Stimulated activated naive CD8-positive, alpha-beta T cell treated with anti-CD3 and anti-CD28 coated beads, Interleukin-15, Interleukin-2, amounts not matched to agents 100 ng/mL and 50 ng/mL, for 24 hours (primary cell): ENCODE measurements at regions not wholly inside any gene's neighbourhood (a gene's known extent, or its start where the extent isn't known, plus 50 kb on each side); places are given as distances from the start of the nearest gene placed in this dataset.
"Not testable (repeated sequence)": the region's sequence is repeated elsewhere in the genome, so short reads cannot be mapped to it uniquely, and the experiment has no call there.

ENCODE experiments used
- H3K27ac Mint-ChIP-seq: one replicate; pipeline ENCODE4 v1.8.0; 2021; ENCODE audit warnings: mild to moderate bottlenecking, mixed read lengths
- H3K27me3 Mint-ChIP-seq: one replicate; pipeline ENCODE4 v1.8.0; 2021; ENCODE audit warnings: mixed read lengths
- H3K36me3 Mint-ChIP-seq: one replicate; pipeline ENCODE4 v1.8.0; 2021; ENCODE audit warnings: low read depth, mixed read lengths
- H3K4me1 Mint-ChIP-seq: one replicate; pipeline ENCODE4 v1.8.0; 2021; ENCODE audit warnings: low read depth, mixed read lengths
- H3K4me3 Mint-ChIP-seq: one replicate; pipeline ENCODE4 v1.8.0; 2021; ENCODE audit warnings: mild to moderate bottlenecking, mixed read lengths
- H3K9me3 Mint-ChIP-seq: one replicate; pipeline ENCODE4 v1.8.0; 2021; ENCODE audit warnings: mixed read lengths

- no peaks in the 10 kb centered on the region for H3K27me3 Mint-ChIP-seq
Observed at GRCh38 chr16:66043326-66043725, 323.2 kb upstream of the CDH5 start.

GRCh38 chr16:66042341-66042740 is 324.1 kb upstream of the CDH5 start:
- H3K4me3 Mint-ChIP-seq = no peak overlapping the region
- H3K4me1 Mint-ChIP-seq = no peaks in the 10 kb centered on the region
- H3K9me3 Mint-ChIP-seq = no peaks in the 10 kb centered on the region
- no peaks in the 10 kb centered on the region for H3K36me3 Mint-ChIP-seq
- no peaks in the 10 kb centered on the region for H3K27me3 Mint-ChIP-seq
- no peak overlapping the region for H3K27ac Mint-ChIP-seq

More at GRCh38 chr16:66043326-66043725, 323.2 kb upstream of the CDH5 start:
- no peaks in the 10 kb centered on the region for H3K36me3 Mint-ChIP-seq
- H3K4me1 Mint-ChIP-seq = no peaks in the 10 kb centered on the region
- no peak overlapping the region for H3K27ac Mint-ChIP-seq
- no peaks in the 10 kb centered on the region for H3K9me3 Mint-ChIP-seq
- no peak overlapping the region for H3K4me3 Mint-ChIP-seq

GRCh38 chr16:66041907-66042306 is 324.6 kb upstream of the CDH5 start:
- Mint-ChIP-seq H3K4me1 (no peaks in the 10 kb centered on the region), H3K27me3 (no peaks in the 10 kb centered on the region), H3K9me3 (no peaks in the 10 kb centered on the region), H3K27ac (no peak overlapping the region), H3K4me3 (no peak overlapping the region), H3K36me3 (no peaks in the 10 kb centered on the region)

GRCh38 chr16:66039793-66040192 is 326.7 kb upstream of the CDH5 start:
- H3K9me3 Mint-ChIP-seq = peaks cover 4% of the 10 kb centered on the region
- no peak overlapping the region for H3K4me3 Mint-ChIP-seq
- no peaks in the 10 kb centered on the region for H3K4me1 Mint-ChIP-seq
- no peaks in the 10 kb centered on the region for H3K36me3 Mint-ChIP-seq
- H3K27ac Mint-ChIP-seq = no peak overlapping the region
- H3K27me3 Mint-ChIP-seq = no peaks in the 10 kb centered on the region

GRCh38 chr16:66036793-66037715 is 329.4 kb upstream of the CDH5 start:
- H3K27me3 Mint-ChIP-seq = no peaks in the 10 kb centered on the region
- no peak overlapping the region for H3K4me3 Mint-ChIP-seq
- H3K27ac Mint-ChIP-seq = no peak overlapping the region
- no peaks in the 10 kb centered on the region for H3K36me3 Mint-ChIP-seq
- peaks cover 4% of the 10 kb centered on the region for H3K9me3 Mint-ChIP-seq
- H3K4me1 Mint-ChIP-seq = no peaks in the 10 kb centered on the region

- Mint-ChIP-seq H3K27ac (no peak overlapping the region), H3K4me1 (no peaks in the 10 kb centered on the region), H3K4me3 (no peak overlapping the region), H3K27me3 (no peaks in the 10 kb centered on the region), H3K9me3 (peaks cover 4% of the 10 kb centered on the region), H3K36me3 (no peaks in the 10 kb centered on the region)
Observed at GRCh38 chr16:66036184-66036583, 330.3 kb upstream of the CDH5 start.

- no peaks in the 10 kb centered on the region for H3K36me3 Mint-ChIP-seq
- peaks cover 4% of the 10 kb centered on the region for H3K9me3 Mint-ChIP-seq
- no peaks in the 10 kb centered on the region for H3K27me3 Mint-ChIP-seq
- no peaks in the 10 kb centered on the region for H3K4me1 Mint-ChIP-seq
- no peak overlapping the region for H3K4me3 Mint-ChIP-seq
- H3K27ac Mint-ChIP-seq = no peak overlapping the region
Observed at GRCh38 chr16:66035096-66035495, 331.4 kb upstream of the CDH5 start.

DNA sequence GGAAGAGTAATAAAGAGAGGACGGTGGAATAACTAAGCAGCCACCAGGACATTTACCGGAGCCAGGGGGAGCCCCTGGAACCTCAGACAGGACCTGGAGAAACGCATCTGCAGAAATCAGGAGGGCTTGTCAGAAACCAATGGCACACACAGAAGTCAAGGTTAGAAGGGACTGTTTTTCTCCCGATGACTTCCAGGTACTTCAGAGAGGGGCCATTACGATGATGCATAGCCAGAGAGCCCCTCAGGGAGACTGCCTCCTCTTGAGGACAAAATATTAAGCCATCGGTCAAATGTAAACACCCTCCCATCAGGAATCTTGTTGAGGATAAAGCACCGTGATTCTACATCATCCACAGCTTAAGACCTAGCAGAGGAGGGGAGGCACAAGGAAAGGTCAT is 333.6 kb upstream of the CDH5 start:
- Mint-ChIP-seq H3K27ac (no peak overlapping the region), H3K27me3 (no peaks in the 10 kb centered on the region), H3K4me1 (no peaks in the 10 kb centered on the region), H3K4me3 (no peak overlapping the region), H3K36me3 (no peaks in the 10 kb centered on the region), H3K9me3 (peaks cover 4% of the 10 kb centered on the region)

DNA sequence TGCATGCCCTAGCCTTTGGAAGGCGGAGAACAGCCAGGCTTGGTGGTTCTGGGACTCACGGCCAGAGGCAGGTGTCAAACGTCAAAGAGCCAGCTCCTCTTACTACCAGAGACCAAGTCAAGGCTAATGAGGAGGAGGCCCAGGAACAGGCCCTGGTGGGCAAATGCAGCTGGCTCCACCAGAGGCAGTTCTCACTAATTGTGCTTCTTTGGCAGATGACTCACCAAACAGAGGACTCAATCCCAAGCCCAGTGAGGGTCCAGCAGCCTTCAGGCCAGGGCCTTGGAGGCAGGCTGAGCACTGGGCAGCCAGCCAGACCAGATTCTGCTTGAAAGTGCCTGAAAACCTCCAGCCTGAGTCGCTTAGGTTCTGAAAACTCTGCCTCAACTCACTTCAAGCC is 336.5 kb upstream of the CDH5 start:
- Mint-ChIP-seq H3K4me3 (no peak overlapping the region), H3K36me3 (no peaks in the 10 kb centered on the region), H3K4me1 (no peaks in the 10 kb centered on the region), H3K27ac (no peak overlapping the region), H3K9me3 (peaks cover 4% of the 10 kb centered on the region), H3K27me3 (no peaks in the 10 kb centered on the region)

DNA sequence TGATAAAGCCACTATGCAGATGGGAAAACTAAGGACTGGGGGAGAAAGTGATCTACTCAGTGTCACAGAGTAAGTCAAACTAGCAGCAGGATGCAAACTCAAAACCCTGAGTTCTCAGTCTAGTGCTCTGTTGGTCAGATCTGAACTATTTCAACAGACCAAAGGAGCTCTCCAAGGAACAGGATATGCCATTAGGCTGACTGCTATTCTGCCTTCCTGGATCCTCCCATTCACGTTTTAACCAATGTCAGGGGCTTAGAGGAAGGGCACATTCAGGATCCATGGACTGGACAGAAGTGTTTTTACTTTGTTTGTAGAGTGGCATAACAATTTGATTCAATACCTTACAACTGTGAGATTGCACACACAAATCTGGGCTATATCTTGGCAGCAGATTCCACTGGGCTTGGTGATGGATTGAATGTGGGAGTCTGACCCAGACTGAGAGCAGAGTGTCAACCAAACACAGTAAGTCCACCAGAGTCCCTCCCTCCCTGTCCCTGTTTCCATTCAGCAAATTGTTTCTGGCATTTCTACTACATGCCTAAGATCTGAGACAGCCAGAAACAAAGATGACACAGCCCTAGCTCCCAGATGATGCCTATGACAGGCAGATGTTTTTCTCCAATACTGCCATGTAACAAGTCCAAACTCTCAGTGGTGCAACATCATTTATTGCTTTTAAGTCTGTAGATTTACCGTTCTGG is 337.8 kb upstream of the CDH5 start:
- H3K36me3 Mint-ChIP-seq = no peaks in the 10 kb centered on the region
- H3K4me1 Mint-ChIP-seq = no peaks in the 10 kb centered on the region
- peaks cover 7% of the 10 kb centered on the region for H3K9me3 Mint-ChIP-seq
- no peaks in the 10 kb centered on the region for H3K27me3 Mint-ChIP-seq
- no peak overlapping the region for H3K27ac Mint-ChIP-seq
- H3K4me3 Mint-ChIP-seq = no peak overlapping the region

DNA sequence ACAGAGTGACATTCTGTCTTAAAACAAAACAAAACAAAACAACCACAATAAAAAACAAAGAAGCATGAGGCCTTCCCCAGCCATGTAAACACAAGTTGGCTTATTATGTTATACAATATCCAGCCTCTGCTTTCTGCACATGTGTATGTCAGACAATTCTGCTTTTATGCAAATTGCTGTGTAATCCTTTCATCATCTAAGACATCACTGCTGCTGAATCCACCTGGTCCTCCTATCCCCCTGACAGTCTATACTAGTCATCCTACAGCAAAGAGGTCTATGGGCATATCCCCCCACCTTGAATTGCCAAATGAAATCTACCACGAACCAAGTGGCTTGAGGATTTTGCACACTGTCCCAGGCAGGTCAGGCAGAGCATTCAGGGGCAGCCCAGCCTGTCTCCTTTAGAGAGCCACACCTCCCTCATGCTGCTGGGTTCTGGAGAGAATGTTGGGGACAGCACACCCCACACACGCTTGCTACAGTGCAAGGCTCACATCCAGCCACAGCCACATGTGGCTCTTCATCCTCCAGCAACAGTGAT is 339.6 kb upstream of the CDH5 start:
- Mint-ChIP-seq H3K9me3 (peaks cover 13% of the 10 kb centered on the region), H3K27me3 (no peaks in the 10 kb centered on the region), H3K36me3 (no peaks in the 10 kb centered on the region), H3K27ac (no peak overlapping the region), H3K4me3 (no peak overlapping the region), H3K4me1 (no peaks in the 10 kb centered on the region)

GRCh38 chr16:66026211-66026610 is 340.3 kb upstream of the CDH5 start:
- Mint-ChIP-seq H3K27ac (no peak overlapping the region), H3K9me3 (peaks cover 19% of the 10 kb centered on the region), H3K4me1 (no peaks in the 10 kb centered on the region), H3K36me3 (no peaks in the 10 kb centered on the region), H3K27me3 (peaks cover 5% of the 10 kb centered on the region), H3K4me3 (no peak overlapping the region)

GRCh38 chr16:66025751-66026150 is 340.7 kb upstream of the CDH5 start:
- H3K9me3 Mint-ChIP-seq = peaks cover 19% of the 10 kb centered on the region
- no peak overlapping the region for H3K27ac Mint-ChIP-seq

GRCh38 chr16:66024567-66024966 is 341.9 kb upstream of the CDH5 start:
- not testable (repeated sequence) for H3K27me3 Mint-ChIP-seq, H3K27ac Mint-ChIP-seq, H3K4me3 Mint-ChIP-seq, H3K36me3 Mint-ChIP-seq, H3K4me1 Mint-ChIP-seq
- H3K9me3 Mint-ChIP-seq = peaks cover 19% of the 10 kb centered on the region

More at GRCh38 chr16:66025751-66026150, 340.7 kb upstream of the CDH5 start:
- H3K36me3 Mint-ChIP-seq = no peaks in the 10 kb centered on the region
- no peak overlapping the region for H3K4me3 Mint-ChIP-seq
- peaks cover 6% of the 10 kb centered on the region for H3K27me3 Mint-ChIP-seq
- H3K4me1 Mint-ChIP-seq = no peaks in the 10 kb centered on the region

DNA sequence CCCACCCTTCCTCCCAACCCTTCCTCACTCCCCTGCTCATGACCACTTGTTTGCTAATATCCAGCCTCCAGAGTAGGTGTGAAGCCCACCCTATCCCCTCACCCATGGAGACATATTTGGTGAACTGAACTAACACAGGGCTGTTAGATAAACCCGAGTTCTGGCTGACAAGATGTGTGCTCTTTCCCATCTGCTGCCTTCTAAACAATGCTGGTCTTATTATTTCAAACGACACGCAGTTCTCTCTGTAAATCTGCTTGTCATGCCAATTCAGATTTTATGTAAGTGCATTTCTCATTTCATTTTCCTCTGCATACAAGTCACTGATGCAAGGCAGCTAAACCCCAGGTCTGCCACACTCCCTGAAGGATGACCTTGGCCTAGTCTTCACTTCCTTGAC is 343.0 kb upstream of the CDH5 start:
- Mint-ChIP-seq H3K27ac (no peak overlapping the region), H3K36me3 (no peaks in the 10 kb centered on the region), H3K4me3 (no peak overlapping the region), H3K9me3 (peaks cover 19% of the 10 kb centered on the region), H3K27me3 (peaks cover 6% of the 10 kb centered on the region), H3K4me1 (no peaks in the 10 kb centered on the region)
